Esophagus muscularis mucosa (tissue), 4 donors: ENCODE measurements at regions not wholly inside any gene's neighbourhood (a gene's known extent, or its start where the extent isn't known, plus 50 kb on each side); places are given as distances from the start of the nearest gene placed in this dataset.
"Not testable (repeated sequence)": the region's sequence is repeated elsewhere in the genome, so short reads cannot be mapped to it uniquely, and the experiment has no call there.

Experiments used
- DNase-seq: peaks from one replicate; pipeline ENCODE4 v3.0.0-alpha.2; 2017; ENCODE audit errors: extremely low spot score
- H3K27ac ChIP-seq, 4 donors: fragments of 200-600 bp; sonication (generic); replicated peaks in 1 of 4; 1 replicate in 3 of 4; 2 replicates in 1 of 4; pipeline ENCODE4 v1.5.1; 2016 to 2019; ENCODE audit warnings: mild to moderate bottlenecking in 1 of 4
- H3K27me3 ChIP-seq, 4 donors: fragments of 200-600 bp; sonication (generic); one replicate each; pipeline versions ENCODE4 v1.5.1 to v1.6.0; 2016 to 2019
- H3K36me3 ChIP-seq, 4 donors: fragments of 200-600 bp; sonication (generic); one replicate each; pipeline ENCODE4 v1.5.1; 2016 to 2019
- H3K4me1 ChIP-seq, 4 donors: fragments of 200-600 bp; sonication (generic); one replicate each; pipeline ENCODE4 v1.5.1; 2016 to 2019
- H3K4me3 ChIP-seq, 4 donors: fragments of 200-600 bp; sonication (generic); 1 replicate in 2 of 4; 2 replicates in 2 of 4; pipeline ENCODE4 v1.5.1; 2016 to 2019; ENCODE audit warnings: mild to moderate bottlenecking in 4 of 4, moderate library complexity in 1 of 4
- H3K9me3 ChIP-seq, 4 donors: fragments of 200-600 bp; sonication (generic); 1 replicate in 3 of 4; 2 replicates in 1 of 4; pipeline ENCODE4 v1.5.1; 2016 to 2019
- CTCF ChIP-seq, 3 experiments: fragments of 200-600 bp in 2 of 3; fragments of 450-650 bp in 1 of 3; sonication (generic) in 2 of 3; IDR thresholded peaks; one replicate each; pipeline ENCODE4 v1.5.1; 2017 to 2019; ENCODE audit warnings: antibody characterized with exemption in 3 of 3, mild to moderate bottlenecking in 2 of 3, moderate library complexity in 1 of 3
- EP300 ChIP-seq: sonication (generic); formaldehyde crosslinking; IDR thresholded peaks from one replicate; pipeline ENCODE4 v1.6.1; 2017; ENCODE audit warnings: antibody characterized with exemption
- POLR2A ChIP-seq: fragments of 450-650 bp; IDR thresholded peaks from one replicate; pipeline ENCODE4 v1.6.1; 2017; ENCODE audit warnings: antibody characterized with exemption, moderate library complexity, mild to moderate bottlenecking, low read depth
- POLR2AphosphoS5 ChIP-seq, 2 donors: sonication (generic); formaldehyde crosslinking; IDR thresholded peaks; one replicate each; pipeline ENCODE4 v1.6.1; 2017; ENCODE audit warnings: antibody characterized with exemption in 2 of 2
- WGBS: methylation state at CpG from one replicate; pipeline ENCODE4 v1.1.5; 2018; 5-methylcytosine and 5-hydroxymethylcytosine counted together
- intact Hi-C: fragments of 100-400 bp; cut with DNase I; formaldehyde crosslinking; loops from one replicate; pipeline ENCODE4 v1.15.1; 2023

DNA sequence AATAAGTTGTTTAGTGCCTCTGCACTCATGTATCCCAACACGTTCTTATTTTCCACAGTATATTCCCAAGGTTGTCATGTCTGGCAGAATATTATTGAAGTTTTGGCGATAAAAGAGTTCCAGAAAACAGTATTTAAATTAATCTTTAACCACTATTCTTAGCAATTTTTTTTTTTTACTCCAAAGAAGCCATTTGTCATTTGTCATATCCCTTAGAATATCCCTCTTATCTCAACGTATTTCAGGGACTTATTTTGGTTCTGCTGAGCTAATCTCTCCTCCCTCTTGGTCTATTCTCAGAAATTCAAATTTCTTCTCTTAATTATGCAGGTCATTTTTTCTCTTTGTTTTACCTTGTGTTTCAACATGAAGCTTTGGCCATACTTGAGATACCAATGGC is 643.4 kb downstream of the ANKRD7 start:
- no peaks in the 10 kb centered on the region for H3K36me3 ChIP-seq
- intact Hi-C loops = no loop called here
- TF ChIP-seq POLR2AphosphoS5 (IDR thresholded peaks at IDR 0.05) (no peak), CTCF (IDR thresholded peaks at IDR 0.05) (no peak), POLR2A (no peak), EP300 (no peak)

DNA sequence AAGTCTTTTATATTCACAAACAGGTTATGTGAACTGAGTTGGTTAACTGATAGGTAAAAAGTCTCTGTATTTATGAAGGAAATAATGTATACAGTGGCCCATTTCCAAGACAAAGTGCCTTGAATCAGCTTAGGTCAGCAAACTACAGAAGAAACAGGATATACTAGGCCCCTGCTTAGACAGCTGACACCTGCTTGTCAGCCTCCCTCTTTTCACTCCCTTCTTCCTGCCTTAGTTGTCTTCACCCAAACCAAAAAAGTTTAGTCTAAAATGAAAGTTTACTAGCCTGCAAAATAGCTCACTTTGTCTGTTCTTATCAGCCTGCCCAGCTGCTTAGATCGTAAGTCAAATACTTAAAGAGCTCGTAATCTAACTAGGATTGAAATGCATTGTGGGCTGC is 644.6 kb downstream of the ANKRD7 start:
- H3K27ac ChIP-seq = not testable (repeated sequence)
- 66% methylated on average over 2 of the region's 2 CpGs for WGBS

More for the DNA sequence above, 643.4 kb downstream of the ANKRD7 start:
- H3K27ac ChIP-seq = no peak overlapping the region
- no peak overlapping the region for H3K4me3 ChIP-seq
- H3K27me3 ChIP-seq = no peaks in the 10 kb centered on the region
- no peaks in the 10 kb centered on the region for H3K4me1 ChIP-seq
- H3K9me3 ChIP-seq = no peaks in the 10 kb centered on the region
- 51% methylated on average over 3 of the region's 3 CpGs for WGBS
- DNase-seq = no peak

GRCh38 chr7:118870187-118870586 is 645.7 kb downstream of the ANKRD7 start:
- 89% methylated on average over 4 of the region's 4 CpGs for WGBS
- Histone ChIP-seq H3K4me1 (no peaks in the 10 kb centered on the region), H3K4me3 (no peak overlapping the region), H3K27ac (no peak overlapping the region), H3K27me3 (no peaks in the 10 kb centered on the region), H3K9me3 (no peaks in the 10 kb centered on the region), H3K36me3 (no peaks in the 10 kb centered on the region)
- TF ChIP-seq CTCF (IDR thresholded peaks at IDR 0.05) (no peak), EP300 (no peak), POLR2A (no peak), POLR2AphosphoS5 (IDR thresholded peaks at IDR 0.05) (no peak)
- intact Hi-C loops = no loop called here
- no peak for DNase-seq

More for the DNA sequence above, 644.6 kb downstream of the ANKRD7 start:
- intact Hi-C loops, H3K4me1 ChIP-seq, H3K27me3 ChIP-seq, DNase-seq, H3K9me3 ChIP-seq, H3K36me3 ChIP-seq, H3K4me3 ChIP-seq: not testable (repeated sequence)

GRCh38 chr7:118872568-118872967 is 648.1 kb downstream of the ANKRD7 start:
- TF ChIP-seq CTCF (IDR thresholded peaks at IDR 0.05) = no peak
- TF ChIP-seq EP300 = no peak
- TF ChIP-seq POLR2A = no peak
- TF ChIP-seq POLR2AphosphoS5 (IDR thresholded peaks at IDR 0.05) = no peak
- H3K27me3 ChIP-seq = no peaks in the 10 kb centered on the region
- H3K27ac ChIP-seq = no peak overlapping the region
- no peak overlapping the region for H3K4me3 ChIP-seq
- intact Hi-C loops = no loop called here
- no peaks in the 10 kb centered on the region for H3K4me1 ChIP-seq
- no peaks in the 10 kb centered on the region for H3K9me3 ChIP-seq
- no peaks in the 10 kb centered on the region for H3K36me3 ChIP-seq
- 56% methylated on average over 3 of the region's 3 CpGs for WGBS
- no peak for DNase-seq

DNA sequence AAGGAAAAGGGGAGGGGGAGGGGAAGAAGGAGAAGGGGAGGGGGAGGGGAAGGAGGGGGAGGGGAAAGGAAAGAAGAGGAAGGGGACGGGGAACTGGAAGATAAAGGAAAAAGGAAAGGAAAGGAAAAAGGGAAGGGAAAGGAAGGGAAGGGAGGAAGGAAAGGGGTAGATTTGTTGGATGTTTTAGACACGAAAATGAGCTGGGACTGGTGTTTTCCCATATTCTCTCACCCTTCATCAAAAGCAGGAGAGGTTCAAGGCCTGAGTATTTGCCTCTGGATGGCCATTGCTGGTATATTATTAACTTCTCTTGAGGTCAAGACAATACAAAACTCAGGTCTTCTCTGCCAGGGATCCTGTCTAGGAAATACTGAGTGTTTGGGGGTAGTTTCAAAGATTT is 652.7 kb downstream of the ANKRD7 start:
- Histone ChIP-seq H3K4me1 (no peaks in the 10 kb centered on the region), H3K4me3 (no peak overlapping the region), H3K27ac (no peak overlapping the region), H3K27me3 (no peaks in the 10 kb centered on the region), H3K36me3 (no peaks in the 10 kb centered on the region), H3K9me3 (no peaks in the 10 kb centered on the region)
- TF ChIP-seq EP300 (no peak), POLR2AphosphoS5 (IDR thresholded peaks at IDR 0.05) (no peak), CTCF (IDR thresholded peaks at IDR 0.05) (no peak), POLR2A (no peak)
- WGBS = 81% methylated on average over 2 of the region's 2 CpGs
- no peak for DNase-seq
- intact Hi-C loops = no loop called here
